SKM-1 (cell line): ENCODE measurements at regions not wholly inside any gene's neighbourhood (a gene's known extent, or its start where the extent isn't known, plus 50 kb on each side); places are given as distances from the start of the nearest gene placed in this dataset.

Source experiments
- DNase-seq: peaks from one replicate; lab custom pipeline; 2025; ENCODE audit not compliant: unreplicated experiment; lab: John Stamatoyannopoulos, UW

- no peak for DNase-seq
These were observed 173.9 kb downstream of the SHANK2 start for GRCh38 chr11:71078482-71078881.

GRCh38 chr11:71076525-71077304 lies 175.7 kb downstream of the SHANK2 start:
- no peak for DNase-seq

- DNase-seq: no peak
These were observed 176.4 kb downstream of the SHANK2 start for GRCh38 chr11:71075871-71076420.

- no peak for DNase-seq
These were observed 177.2 kb downstream of the SHANK2 start for GRCh38 chr11:71075116-71075720.

GRCh38 chr11:71071736-71072509 lies 180.5 kb downstream of the SHANK2 start:
- DNase-seq: no peak

- DNase-seq: no peak
These were observed 181.6 kb downstream of the SHANK2 start for GRCh38 chr11:71070490-71071453.

- no peak for DNase-seq
These were observed 183.4 kb downstream of the SHANK2 start for GRCh38 chr11:71068963-71069362.

GRCh38 chr11:71067753-71068152 lies 184.6 kb downstream of the SHANK2 start:
- DNase-seq: no peak

GRCh38 chr11:71066311-71066710 lies 186.1 kb downstream of the SHANK2 start:
- no peak for DNase-seq

GRCh38 chr11:71065841-71066240 lies 186.5 kb downstream of the SHANK2 start:
- no peak for DNase-seq

GRCh38 chr11:71064702-71065515 lies 187.5 kb downstream of the SHANK2 start:
- DNase-seq: no peak

- DNase-seq: no peak
These were observed 188.2 kb downstream of the SHANK2 start for GRCh38 chr11:71064183-71064582.

GRCh38 chr11:71063129-71063528 lies 189.2 kb downstream of the SHANK2 start:
- no peak for DNase-seq

- DNase-seq: no peak
These were observed 190.2 kb downstream of the SHANK2 start for GRCh38 chr11:71062199-71062598.

GRCh38 chr11:71060391-71060791 lies 192.0 kb downstream of the SHANK2 start:
- DNase-seq: no peak

- DNase-seq: no peak
These were observed 192.7 kb downstream of the SHANK2 start for GRCh38 chr11:71059662-71060061.

- DNase-seq: no peak
These were observed 196.5 kb downstream of the SHANK2 start for GRCh38 chr11:71055925-71056324.
